NCI-H345 treated with DMSO at 0.1 percent for 48 hours (cell line): ENCODE measurements at regions not wholly inside any gene's neighbourhood (a gene's known extent, or its start where the extent isn't known, plus 50 kb on each side); places are given as distances from the start of the nearest gene placed in this dataset.
"Not testable (repeated sequence)": the region's sequence is repeated elsewhere in the genome, so short reads cannot be mapped to it uniquely, and the experiment has no call there.

Source experiments
- DNase-seq: peaks from one replicate; lab custom pipeline; 2025; ENCODE audit not compliant: unreplicated experiment; lab: John Stamatoyannopoulos, UW

DNA sequence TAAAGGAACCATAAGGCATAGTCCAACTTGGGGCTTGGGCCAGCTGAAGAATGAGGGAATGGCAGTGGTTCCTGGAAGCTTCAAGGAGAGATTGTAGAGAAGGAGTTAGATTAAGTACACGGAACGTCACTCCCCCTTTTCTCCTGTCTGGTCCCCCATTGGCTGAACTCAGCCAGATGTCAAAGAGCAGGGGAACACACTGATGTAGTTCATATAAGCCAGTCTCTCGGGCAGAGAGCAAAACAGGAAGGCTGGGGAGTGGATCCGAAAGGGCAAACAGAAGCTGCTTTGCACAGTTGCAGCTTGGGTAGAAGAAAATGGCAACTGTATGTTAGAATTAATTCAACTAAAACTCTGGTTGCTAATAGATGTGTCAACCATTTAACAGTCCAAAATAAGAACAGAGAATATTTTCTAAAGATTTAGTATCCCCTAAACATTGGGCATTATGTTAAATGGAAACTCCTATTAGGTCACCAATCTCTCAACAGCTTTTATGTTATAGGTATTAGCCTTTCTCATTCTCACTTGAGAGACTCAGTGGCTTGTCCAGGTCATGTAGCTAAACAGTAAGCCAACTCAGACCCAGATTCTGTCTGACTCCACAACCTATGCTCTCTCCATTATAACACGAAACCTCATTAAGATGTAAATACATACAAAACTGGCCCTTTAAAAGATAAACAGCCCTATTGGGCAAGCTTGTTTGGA lies 600.7 kb upstream of the USP24 start:
- DNase-seq, result no peak

GRCh38 chr1:55814967-55815366 lies 599.8 kb upstream of the USP24 start:
- DNase-seq, result no peak

DNA sequence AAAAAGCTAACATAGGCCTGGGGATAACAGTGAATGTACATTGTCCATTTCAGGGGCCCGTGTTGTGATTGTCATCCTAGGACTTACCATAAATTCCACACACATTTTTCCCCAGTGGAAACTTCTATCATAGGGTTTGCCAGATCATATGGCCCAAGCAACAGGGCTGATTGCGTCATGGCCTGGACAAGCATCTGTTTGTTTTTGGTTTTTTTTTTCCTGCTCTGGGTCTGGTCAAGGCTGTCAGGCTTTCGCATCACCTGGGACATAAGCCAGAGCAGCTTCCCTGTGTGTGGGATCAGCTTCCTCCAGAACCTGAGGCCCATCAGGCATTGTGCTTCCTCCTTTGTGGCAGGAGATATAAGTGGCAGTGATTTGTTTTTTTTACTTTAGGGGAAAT lies 598.5 kb upstream of the USP24 start:
- no peak for DNase-seq

GRCh38 chr1:55812281-55812680 lies 597.1 kb upstream of the USP24 start:
- no peak for DNase-seq

GRCh38 chr1:55808263-55808662 lies 593.1 kb upstream of the USP24 start:
- DNase-seq, result no peak

DNA sequence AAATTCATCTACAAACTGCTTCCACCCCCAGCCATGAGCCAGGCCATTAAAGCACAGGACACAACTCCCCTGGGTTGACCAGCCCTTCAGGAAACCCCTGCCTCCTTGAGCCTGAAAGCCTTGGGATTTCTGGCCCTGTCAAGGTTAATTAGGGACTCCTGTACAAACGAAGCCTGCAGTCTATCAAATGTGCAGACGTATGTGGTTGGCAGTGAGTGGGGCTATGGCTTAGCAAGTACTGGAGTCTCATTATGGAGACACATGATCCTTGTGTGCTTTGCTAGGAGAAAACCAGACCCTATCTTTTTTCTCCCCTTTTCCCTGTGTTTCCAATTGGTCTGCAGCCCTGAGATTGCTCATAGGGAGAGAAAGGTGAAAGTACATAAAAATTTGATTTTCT lies 588.3 kb upstream of the USP24 start:
- DNase-seq, result no peak

- no peak for DNase-seq
Observed at GRCh38 chr1:55801481-55801880, 586.3 kb upstream of the USP24 start.

GRCh38 chr1:55800503-55800902 lies 585.3 kb upstream of the USP24 start:
- no peak for DNase-seq

DNA sequence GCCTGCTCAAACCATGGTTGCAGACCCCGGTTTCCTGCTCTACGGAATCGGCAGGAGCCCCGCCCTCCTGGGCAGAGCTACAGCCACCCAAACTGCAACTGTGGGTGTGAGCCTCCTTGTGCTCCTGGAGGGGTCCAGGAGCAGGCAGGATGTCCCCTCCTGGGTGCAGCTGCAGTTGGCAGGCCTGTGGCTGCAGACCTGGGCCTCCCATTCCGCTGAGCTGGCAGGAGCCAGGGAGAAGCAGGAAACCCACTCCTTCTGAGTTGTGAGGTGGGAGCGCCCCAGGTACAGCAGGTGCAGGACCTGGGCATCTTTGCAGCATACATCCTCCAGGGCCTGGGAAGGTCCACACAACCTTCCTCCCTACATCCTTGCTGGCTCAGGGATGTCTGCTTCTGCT lies 578.7 kb upstream of the USP24 start:
- no peak for DNase-seq

GRCh38 chr1:55792870-55793269 lies 577.7 kb upstream of the USP24 start:
- no peak for DNase-seq

GRCh38 chr1:55789466-55789865 lies 574.3 kb upstream of the USP24 start:
- DNase-seq, result no peak

GRCh38 chr1:55786396-55786795 lies 571.2 kb upstream of the USP24 start:
- no peak for DNase-seq

- not testable (repeated sequence) for DNase-seq
Observed at GRCh38 chr1:55784941-55785450, 569.8 kb upstream of the USP24 start.

GRCh38 chr1:55781944-55782482 lies 566.8 kb upstream of the USP24 start:
- DNase-seq, result no peak

DNA sequence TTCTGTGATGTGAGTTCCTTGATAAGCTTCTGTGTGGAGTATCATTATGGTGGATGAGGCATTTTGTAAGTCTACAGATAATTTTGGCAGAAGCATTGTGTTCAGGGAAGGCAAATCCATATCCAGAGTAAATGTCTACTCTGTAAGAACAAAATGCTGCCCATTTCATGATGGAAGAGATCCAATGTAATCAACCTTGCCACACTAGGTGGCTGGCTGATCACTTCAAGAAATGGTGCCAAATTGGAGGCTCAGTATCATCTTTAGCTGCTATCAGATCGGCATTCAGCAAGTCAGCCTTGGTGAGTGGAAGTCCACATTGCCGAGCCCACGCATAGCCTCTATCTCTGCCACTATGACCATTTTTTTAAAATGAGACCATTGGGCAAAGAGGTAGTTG lies 565.8 kb upstream of the USP24 start:
- no peak for DNase-seq

- no peak for DNase-seq
Observed at GRCh38 chr1:55777545-55777944, 562.4 kb upstream of the USP24 start.

GRCh38 chr1:55775007-55775406 lies 559.8 kb upstream of the USP24 start:
- no peak for DNase-seq

DNA sequence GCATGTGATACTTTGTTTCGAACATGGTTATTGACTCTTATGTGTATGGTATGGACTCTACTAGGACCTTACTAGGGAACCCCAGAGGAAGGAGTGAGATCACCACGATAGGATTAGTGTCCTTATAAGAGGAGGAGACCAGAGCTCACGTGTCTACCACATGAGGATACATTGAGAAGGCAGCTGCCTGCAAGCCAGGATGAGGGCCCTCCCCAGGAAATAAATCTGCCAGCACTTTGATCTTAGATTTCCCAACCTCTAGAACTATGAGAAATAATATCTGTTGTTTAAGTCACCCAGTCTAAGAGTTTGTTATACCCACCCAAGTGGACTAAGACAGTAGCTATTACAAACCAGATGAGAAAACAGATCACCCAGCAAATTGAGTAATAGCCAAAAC lies 559.3 kb upstream of the USP24 start:
- DNase-seq, result no peak

DNA sequence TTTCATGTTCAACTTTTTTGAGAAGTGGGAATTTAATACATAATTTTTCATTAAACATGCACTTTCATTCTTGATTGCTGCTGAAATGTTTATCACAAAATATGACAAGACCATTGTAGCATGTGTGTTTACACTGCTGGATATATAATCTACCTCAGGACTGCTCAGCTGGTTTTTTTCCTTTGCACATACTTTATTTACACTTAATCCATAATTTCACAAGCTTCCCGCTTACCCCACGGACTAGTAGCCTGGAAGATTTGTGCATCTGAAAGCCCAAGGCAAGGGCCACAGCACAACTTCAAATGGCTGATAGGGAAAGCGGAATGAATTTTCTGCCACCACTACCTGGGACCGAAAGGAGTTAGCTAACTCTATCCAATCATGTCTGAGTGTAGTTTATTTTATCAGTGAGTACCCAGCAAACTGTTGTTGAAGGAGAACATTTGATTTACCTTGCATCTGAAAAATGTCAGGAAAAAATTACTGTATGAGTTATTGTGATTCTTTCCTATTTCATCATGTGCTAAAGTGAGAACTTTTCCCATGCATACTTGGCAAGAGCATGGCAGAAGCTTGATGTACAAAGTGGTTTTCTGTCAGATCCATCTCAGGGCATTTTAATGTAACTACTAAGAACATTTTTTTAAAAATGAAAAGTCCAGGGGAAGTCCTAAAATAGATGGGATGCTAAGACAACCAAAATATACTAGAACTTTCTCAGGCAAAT lies 558.2 kb upstream of the USP24 start:
- no peak for DNase-seq

- DNase-seq, result no peak
Observed at GRCh38 chr1:55768327-55768952, 553.3 kb upstream of the USP24 start.

DNA sequence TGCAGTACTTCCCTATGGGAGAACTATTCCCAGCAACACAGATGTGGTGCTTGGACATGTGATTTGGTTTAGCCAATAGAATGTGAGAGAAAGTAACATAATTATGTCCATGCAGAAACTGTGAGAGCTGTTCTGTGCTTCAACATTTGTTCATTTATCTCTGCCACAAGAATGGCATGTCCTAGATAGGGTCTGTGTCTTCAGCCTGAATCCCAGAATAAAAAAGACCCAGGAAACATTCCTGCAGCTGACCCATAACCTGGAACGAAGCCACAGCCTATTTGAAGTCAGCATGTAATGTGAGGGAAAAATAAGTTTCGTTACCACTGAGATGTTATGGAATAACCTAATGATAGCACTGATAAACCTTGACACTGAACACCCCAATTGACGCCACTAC lies 552.0 kb upstream of the USP24 start:
- DNase-seq, result no peak

GRCh38 chr1:55765505-55765904 lies 550.3 kb upstream of the USP24 start:
- not testable (repeated sequence) for DNase-seq
